NCI-H748 (cell line): ENCODE measurements at regions not wholly inside any gene's neighbourhood (a gene's known extent, or its start where the extent isn't known, plus 50 kb on each side); places are given as distances from the start of the nearest gene placed in this dataset.
"Not testable (repeated sequence)": the region's sequence is repeated elsewhere in the genome, so short reads cannot be mapped to it uniquely, and the experiment has no call there.

Source experiments
- DNase-seq: peaks from one replicate; lab custom pipeline; 2025; ENCODE audit not compliant: unreplicated experiment; lab: John Stamatoyannopoulos, UW

DNA sequence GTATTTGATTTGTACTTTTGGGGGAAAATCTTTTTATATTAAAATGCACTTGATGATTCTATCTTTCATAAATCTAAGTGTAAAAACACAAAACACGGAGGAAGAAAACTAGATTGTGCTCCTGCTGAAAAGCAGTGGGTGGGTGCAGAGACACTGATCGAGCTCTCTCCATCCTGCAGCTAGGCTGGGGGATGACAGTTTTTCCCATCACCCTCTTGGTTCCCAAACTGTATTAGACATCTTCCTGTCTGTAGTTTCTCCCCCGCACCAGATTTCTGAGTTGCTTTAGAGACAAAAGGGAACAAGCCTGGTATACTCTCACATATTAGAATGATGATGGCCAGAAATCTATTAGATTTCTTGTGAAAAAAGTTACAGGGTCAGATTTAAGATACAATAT is 99.6 kb downstream of the FAM114A2 start:
- DNase-seq = no peak

GRCh38 chr5:153938191-153938842 is 100.4 kb downstream of the FAM114A2 start:
- no peak for DNase-seq

DNA sequence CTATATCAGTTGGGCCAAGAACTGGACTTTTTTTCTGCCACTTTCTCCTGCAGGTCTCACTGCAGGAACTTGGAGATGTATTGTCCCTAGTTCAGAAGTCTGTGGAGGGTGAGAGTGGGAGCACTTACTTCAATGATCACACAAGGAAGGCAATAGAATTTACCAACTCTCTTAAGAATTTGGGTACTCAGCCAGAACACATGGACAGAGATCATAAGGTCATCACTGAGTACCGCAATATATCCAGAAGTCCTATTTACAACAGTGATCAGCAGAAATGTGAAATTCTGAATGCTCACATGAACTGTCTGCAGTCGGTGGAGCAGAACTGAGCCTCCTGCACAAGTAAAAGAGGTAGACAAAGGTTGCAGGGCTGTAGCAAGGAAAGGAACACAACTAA is 101.0 kb downstream of the FAM114A2 start:
- no peak for DNase-seq

DNA sequence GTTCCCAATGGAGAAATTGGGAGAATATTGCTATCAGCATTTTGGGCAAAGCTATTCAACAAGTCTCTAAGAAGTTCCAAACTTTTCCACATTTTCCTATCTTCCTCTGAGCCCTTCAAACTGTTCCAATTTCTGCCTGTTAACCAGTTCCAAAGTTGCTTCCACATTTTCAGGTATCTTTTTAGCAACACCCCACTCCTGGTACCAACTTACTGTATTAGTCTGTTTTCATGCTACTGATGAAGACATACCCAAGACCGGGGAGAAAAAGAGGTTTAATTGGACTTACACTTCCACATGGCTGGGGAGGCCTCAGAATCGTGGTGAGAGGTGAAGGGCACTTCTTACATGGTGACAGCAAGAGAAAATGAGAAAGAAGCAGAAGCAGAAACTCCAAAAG is 103.6 kb downstream of the FAM114A2 start:
- not testable (repeated sequence) for DNase-seq

GRCh38 chr5:153926201-153926600 is 112.5 kb downstream of the FAM114A2 start:
- DNase-seq = no peak

DNA sequence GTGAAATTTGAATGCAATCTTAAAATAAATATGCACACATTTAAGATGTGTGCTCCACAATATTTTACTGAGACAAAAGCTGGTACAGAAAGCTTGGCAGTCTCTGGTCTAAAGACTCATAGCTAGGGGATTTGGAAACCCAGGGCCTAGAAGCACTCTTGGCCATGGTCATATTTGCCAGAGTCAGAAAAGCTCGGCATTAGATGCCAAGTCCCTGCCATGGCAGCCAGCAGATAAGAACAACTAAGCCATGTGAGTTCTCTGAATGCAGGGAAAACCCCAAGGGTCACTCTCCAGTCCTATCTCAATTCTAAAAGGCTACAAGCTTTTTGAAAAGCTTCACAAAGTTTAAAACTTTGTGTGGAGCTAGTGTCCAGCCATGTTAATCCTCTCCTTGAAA is 119.5 kb downstream of the FAM114A2 start:
- no peak for DNase-seq

DNA sequence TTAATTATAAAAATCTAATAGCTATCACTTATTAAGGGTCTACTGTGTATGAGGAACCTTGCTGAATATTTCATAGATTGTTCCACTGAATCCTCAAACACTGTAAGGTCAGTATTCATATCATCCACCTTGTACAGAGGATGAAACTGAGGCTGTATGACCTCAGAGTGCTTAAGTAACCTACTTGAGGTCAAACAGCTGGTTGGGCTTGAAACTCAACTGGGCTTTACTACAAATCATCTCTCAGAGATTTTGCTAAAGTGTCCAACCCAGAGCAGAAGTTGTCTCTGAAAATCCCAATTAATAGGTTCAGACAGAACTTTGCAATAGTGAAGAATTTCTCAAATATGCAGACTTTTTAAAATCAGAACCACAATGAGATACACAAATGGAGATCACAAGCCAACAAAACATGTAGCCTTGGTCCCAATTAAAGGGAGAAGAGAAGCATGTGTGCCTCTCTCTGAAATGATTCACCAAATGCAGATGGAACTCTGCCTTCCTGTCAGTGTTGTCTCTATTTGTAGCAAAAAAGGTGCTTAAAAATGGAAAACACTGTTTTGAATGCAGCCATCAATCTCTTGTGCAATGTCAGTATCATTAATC is 131.4 kb downstream of the FAM114A2 start:
- DNase-seq = no peak

DNA sequence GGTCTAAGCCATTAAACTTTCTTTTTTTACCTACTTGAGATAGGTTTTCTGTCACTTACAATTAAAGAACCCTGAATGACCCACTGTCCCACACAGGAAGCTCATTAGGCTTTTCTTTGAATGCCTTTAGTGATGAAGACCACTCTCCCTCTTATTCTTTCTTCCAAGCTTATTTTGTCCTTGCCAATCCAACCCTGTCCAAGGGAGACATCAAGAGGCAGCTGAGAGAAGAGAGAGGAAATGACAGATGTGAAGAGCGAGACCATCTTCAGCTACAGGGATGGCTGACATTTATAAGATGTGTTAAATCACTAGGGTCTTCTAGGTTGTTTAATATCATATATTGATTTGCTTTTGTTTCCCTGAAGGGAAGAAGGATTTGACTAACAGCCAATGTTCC is 133.5 kb downstream of the FAM114A2 start:
- DNase-seq = peak; percentile 42

GRCh38 chr5:153903321-153903720 is 135.4 kb downstream of the FAM114A2 start:
- no peak for DNase-seq

DNA sequence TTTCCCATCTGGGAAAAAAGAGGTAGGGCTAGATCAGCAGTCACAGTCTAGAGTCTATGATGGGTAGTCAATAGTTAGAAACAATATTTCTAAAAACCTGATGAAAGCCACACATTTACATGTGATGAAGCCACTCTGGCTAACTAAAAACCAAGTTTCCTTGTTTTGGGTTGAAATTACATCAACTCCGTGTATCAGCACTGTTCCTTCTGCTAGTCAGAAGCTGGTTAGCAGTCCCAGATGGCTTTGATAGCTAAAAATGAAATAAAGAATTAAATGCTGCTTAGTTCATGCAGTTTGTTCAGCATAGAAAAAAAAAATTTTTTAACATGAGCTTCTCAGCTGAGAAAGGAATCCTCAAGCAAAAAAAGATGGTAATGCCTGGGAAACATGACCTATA is 136.7 kb downstream of the FAM114A2 start:
- no peak for DNase-seq

DNA sequence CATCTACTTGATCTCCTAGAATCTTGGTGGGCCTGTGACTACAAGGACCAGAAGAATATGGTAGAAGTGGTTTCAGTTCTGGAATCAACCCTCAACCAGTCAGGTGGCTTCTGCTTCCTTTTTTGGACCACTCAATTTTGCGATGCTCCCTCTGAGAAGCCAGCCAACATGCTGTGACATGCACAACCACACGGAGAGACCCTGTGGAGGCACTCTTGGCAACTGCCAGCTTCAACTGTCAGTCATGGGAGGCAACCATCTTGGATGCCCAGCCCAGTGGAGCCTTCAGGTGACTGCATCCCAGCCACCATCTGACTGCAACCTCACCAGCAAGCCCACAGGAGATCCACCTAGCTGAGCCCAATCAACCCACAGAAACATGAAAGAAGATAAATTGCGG is 137.3 kb downstream of the FAM114A2 start:
- DNase-seq = no peak

DNA sequence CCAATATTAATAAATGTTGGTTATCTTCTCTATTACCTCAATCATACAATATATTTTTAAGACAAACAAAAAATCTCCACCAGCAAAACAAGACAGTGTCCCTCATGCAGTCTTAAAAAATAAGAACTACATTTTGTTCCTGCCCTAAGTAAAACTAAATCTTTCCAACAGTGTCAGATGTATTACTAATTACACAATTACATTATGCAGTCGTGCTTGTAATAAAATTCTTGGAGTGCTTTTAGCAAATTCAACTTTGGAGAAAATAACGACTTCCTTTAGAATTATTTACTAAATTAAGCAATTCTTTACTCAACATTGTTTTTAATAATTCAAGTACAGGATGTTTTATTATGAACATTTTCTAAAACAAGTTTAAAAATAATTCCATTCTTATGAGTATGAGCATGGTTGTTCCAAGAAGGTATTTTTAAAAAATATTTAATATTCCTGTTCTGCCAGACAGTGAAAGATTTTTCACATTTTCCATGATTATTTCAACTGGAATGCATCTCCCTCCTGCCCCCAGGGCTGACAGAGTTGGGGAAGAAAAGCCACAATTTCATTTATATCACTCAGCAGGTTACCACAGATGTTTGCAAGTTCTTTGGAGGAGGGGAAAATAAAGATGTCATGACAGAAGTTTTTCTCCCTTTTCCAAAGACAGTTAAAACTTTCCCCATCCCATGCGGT is 137.9 kb downstream of the FAM114A2 start:
- no peak for DNase-seq

GRCh38 chr5:153899746-153900145 is 139.0 kb downstream of the FAM114A2 start:
- DNase-seq = no peak

DNA sequence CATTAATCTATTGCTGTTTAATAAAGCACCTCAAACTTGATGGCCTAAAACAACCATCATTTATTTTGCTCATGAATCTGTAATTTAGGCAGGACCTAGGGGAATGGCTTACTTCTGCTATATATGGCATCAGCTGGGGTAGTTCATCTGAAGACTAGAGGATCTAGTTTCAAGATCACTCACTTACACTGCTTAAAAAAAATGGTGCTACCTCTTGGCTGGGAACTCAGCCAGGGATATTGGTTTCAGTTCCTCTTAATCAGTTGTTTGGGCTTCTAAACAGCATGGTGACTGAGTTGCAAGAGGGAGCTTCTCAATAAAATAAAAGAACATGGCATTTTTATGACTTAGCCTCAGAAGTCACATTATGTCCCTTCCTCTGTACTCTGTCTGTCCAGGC is 142.0 kb downstream of the FAM114A2 start:
- peak; percentile 28 for DNase-seq

- no peak for DNase-seq
These were observed 142.6 kb downstream of the FAM114A2 start for GRCh38 chr5:153896117-153896516.

- DNase-seq = no peak
These were observed 143.4 kb downstream of the FAM114A2 start for GRCh38 chr5:153895266-153895665.

GRCh38 chr5:153893817-153894216 is 144.9 kb downstream of the FAM114A2 start:
- no peak for DNase-seq

GRCh38 chr5:153891394-153891793 is 147.3 kb downstream of the FAM114A2 start:
- DNase-seq = no peak

DNA sequence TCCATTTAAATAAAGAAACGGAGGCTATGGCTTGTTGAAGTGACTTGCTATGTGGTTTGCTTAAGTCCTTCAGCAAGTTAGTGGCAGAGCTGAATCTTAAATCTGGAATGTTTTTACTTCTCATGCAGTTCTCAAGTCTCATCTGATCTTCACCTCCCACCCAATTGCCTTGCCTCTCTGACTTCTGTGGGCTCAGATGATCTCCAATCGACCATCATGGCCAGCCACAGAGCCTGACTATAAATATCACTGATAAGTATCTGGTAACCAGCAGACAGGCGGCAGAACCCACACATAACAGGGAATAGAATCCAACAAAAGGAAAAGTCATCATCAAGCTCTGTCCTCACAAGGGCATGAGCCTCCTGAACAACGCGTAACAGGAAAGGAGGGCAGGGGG is 149.9 kb downstream of the FAM114A2 start:
- no peak for DNase-seq

GRCh38 chr5:153885141-153885540 is 153.6 kb downstream of the FAM114A2 start:
- DNase-seq = no peak

GRCh38 chr5:153884612-153884957 is 154.1 kb downstream of the FAM114A2 start:
- no peak for DNase-seq

GRCh38 chr5:153883854-153884611 is 154.7 kb downstream of the FAM114A2 start:
- peak; percentile 33 for DNase-seq
